Glutamatergic neuron (in vitro differentiated cells): ENCODE measurements at regions not wholly inside any gene's neighbourhood (a gene's known extent, or its start where the extent isn't known, plus 50 kb on each side); places are given as distances from the start of the nearest gene placed in this dataset.
A peak's percentile ranks its signal among the peaks of the same experiment; 100 is the strongest.

ENCODE experiments used
- DNase-seq: peaks from one replicate; pipeline ENCODE4 v3.0.0; 2022
- H3K27ac Mint-ChIP-seq: one replicate; pipeline ENCODE4 v1.8.0; 2020; ENCODE audit warnings: mild to moderate bottlenecking, mixed read lengths, inconsistent platforms; ENCODE audit not compliant: unreplicated experiment
- H3K27me3 Mint-ChIP-seq: one replicate; pipeline ENCODE4 v1.8.0; 2020; ENCODE audit warnings: mild to moderate bottlenecking, moderate library complexity, mixed read lengths, inconsistent platforms; ENCODE audit not compliant: unreplicated experiment
- H3K36me3 Mint-ChIP-seq: one replicate; pipeline ENCODE4 v1.8.0; 2020; ENCODE audit warnings: mild to moderate bottlenecking, mixed read lengths, inconsistent platforms; ENCODE audit not compliant: unreplicated experiment
- H3K4me1 Mint-ChIP-seq: one replicate; pipeline ENCODE4 v1.8.0; 2020; ENCODE audit warnings: mild to moderate bottlenecking, low read depth, mixed read lengths, inconsistent platforms; ENCODE audit not compliant: unreplicated experiment
- H3K4me3 Mint-ChIP-seq: one replicate; pipeline ENCODE4 v1.8.0; 2020; ENCODE audit warnings: mild to moderate bottlenecking, mixed read lengths, inconsistent platforms; ENCODE audit not compliant: unreplicated experiment
- H3K9me3 Mint-ChIP-seq: one replicate; pipeline ENCODE4 v1.8.0; 2020; ENCODE audit warnings: mild to moderate bottlenecking, moderate library complexity, mixed read lengths, inconsistent platforms; ENCODE audit not compliant: unreplicated experiment
- TF ChIP-seq, protein P1 (sequence below): fragments of 200-600 bp; sonication (generic); IDR thresholded peaks from one replicate; pipeline ENCODE4 v1.5.0; 2021; ENCODE audit not compliant: partially characterized antibody, unreplicated experiment

DNA sequence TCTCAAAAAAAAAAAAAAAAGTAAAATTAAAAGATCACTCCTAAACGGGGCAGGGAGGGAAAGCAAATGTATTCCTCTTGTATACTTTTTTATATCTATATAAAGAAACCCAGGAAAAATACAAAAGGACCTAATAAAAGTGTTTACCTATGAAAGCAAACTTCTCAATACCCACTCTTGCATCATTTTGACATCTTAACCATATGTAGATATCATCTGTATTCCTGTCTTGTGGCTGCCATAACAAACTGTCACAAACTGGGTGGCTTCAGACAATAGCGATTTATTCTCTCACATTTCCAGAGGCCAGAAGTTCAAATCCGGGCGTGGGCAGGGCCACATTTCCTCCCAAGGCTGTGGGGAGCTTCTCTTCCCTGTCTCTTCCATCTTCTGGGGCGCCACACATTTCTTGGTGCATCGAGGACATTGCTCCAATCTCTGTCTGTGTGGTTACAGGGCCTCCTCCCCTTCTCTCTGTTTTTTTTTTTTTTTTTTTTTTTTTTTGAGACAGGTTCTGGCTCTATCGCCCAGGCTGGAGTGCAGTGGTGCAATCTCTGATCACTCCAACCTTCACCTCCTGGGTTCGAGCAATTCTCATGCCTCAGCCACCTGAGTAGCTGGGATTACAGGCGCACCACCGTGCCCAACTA is 58.4 kb upstream of the IL17B start:
- H3K9me3 Mint-ChIP-seq: no peaks in the 10 kb centered on the region
- no peaks in the 10 kb centered on the region for H3K36me3 Mint-ChIP-seq
- DNase-seq: no peak
- TF ChIP-seq, protein P1, sequence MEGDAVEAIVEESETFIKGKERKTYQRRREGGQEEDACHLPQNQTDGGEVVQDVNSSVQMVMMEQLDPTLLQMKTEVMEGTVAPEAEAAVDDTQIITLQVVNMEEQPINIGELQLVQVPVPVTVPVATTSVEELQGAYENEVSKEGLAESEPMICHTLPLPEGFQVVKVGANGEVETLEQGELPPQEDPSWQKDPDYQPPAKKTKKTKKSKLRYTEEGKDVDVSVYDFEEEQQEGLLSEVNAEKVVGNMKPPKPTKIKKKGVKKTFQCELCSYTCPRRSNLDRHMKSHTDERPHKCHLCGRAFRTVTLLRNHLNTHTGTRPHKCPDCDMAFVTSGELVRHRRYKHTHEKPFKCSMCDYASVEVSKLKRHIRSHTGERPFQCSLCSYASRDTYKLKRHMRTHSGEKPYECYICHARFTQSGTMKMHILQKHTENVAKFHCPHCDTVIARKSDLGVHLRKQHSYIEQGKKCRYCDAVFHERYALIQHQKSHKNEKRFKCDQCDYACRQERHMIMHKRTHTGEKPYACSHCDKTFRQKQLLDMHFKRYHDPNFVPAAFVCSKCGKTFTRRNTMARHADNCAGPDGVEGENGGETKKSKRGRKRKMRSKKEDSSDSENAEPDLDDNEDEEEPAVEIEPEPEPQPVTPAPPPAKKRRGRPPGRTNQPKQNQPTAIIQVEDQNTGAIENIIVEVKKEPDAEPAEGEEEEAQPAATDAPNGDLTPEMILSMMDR: no peak
- H3K4me3 Mint-ChIP-seq: no peak overlapping the region
- H3K4me1 Mint-ChIP-seq: peaks cover 4% of the 10 kb centered on the region
- H3K27me3 Mint-ChIP-seq: peaks cover 7% of the 10 kb centered on the region
- H3K27ac Mint-ChIP-seq: no peak overlapping the region

DNA sequence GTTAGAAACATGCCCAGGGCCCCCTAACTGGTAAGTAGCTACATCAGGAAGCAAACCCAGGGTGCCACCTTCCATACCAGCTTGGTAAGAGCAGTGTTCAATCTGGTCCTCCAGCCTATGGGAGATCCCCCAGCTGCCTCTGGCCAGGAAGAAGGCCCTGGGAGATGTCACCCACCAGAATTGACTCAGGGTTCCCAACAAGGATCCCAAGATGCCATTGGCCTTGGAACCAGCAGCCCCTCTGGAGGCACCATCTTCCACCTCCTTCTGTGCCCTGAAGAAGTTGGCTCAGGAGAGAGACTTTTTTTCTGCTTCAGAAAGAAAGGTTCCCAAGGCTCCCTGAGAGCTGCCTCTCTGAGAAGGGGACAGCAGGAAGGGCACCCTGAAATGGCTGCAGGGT is 56.6 kb upstream of the IL17B start:
- no peak for DNase-seq
- H3K4me3 Mint-ChIP-seq: no peak overlapping the region

DNA sequence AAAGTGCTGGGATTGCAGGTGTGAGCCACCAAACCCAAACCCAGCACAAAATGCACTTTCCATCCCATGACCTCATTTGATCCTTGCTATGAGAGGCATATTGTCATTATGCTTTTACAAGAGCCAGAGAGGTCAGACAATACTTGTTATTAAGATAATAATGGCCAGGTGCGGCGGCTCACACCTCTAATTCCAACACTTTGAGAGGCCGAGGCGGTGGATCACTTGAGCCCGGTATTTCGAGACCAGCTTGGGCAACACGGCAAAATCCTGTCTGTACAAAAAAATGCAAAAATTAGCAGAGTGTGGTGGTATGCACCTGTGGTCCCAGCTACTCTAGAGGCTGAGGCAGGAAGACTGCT is 55.9 kb upstream of the IL17B start:
- no peak for DNase-seq
- H3K4me3 Mint-ChIP-seq: no peak overlapping the region
- peaks cover 5% of the 10 kb centered on the region for H3K27me3 Mint-ChIP-seq
- H3K36me3 Mint-ChIP-seq: no peaks in the 10 kb centered on the region
- TF ChIP-seq, protein P1: no peak
- H3K4me1 Mint-ChIP-seq: peaks cover 2% of the 10 kb centered on the region
- no peak overlapping the region for H3K27ac Mint-ChIP-seq
- H3K9me3 Mint-ChIP-seq: no peaks in the 10 kb centered on the region

More for the DNA sequence above, 56.6 kb upstream of the IL17B start:
- H3K9me3 Mint-ChIP-seq: no peaks in the 10 kb centered on the region
- no peaks in the 10 kb centered on the region for H3K36me3 Mint-ChIP-seq
- H3K4me1 Mint-ChIP-seq: peaks cover 2% of the 10 kb centered on the region
- TF ChIP-seq, protein P1: no peak
- no peak overlapping the region for H3K27ac Mint-ChIP-seq
- H3K27me3 Mint-ChIP-seq: peaks cover 5% of the 10 kb centered on the region

DNA sequence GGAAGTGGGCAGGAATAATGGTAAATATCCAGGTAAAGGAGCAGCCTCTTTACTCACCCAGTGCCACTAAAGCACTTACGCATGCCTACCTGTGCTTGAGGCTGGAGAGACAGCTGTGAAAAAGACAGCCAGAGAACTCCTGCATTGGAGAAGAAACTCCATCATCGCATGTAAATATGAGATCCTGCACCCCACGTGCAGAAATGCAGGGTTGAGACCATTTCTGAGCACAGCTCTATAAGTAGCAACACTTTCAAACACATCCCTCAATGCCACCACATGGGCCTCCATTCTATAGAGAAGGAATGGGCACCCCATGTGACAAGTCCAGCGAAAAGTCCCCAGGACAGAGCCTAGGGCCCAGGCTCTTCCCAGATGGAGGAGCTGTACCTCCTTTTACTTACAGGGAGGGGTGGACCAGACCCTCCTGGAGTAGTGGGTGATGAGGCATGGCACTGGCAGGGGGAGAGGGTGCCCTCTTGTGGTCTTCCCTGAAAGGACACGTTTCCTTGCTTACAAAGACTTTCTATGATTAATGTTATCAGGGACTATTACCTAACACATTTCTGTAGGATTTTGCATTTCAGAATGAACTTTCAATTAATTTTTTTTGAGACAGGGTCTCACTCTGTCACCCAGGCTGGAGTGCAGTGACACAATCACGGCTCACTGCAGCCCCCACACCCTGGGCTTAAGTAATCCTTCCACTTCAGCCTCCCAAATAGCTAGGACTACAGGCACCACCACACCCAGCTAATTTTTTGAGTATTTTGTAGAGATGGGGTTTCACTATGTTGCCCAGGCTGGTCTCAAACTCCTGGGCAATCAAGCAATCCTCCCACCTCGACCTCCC is 55.3 kb upstream of the IL17B start:
- H3K4me1 Mint-ChIP-seq: no peaks in the 10 kb centered on the region
- no peak overlapping the region for H3K4me3 Mint-ChIP-seq
- no peaks in the 10 kb centered on the region for H3K9me3 Mint-ChIP-seq
- H3K36me3 Mint-ChIP-seq: no peaks in the 10 kb centered on the region
- TF ChIP-seq, protein P1: peak; percentile 88
- DNase-seq: peak; percentile 78
- peaks cover 2% of the 10 kb centered on the region for H3K27me3 Mint-ChIP-seq
- no peak overlapping the region for H3K27ac Mint-ChIP-seq
